NT2/D1 (cell line): ENCODE measurements at regions not wholly inside any gene's neighbourhood (a gene's known extent, or its start where the extent isn't known, plus 50 kb on each side); places are given as distances from the start of the nearest gene placed in this dataset.

Experiments used
- DNase-seq: peaks from one replicate; pipeline ENCODE4 v3.0.0-alpha.2; 2011; ENCODE audit warnings: low read depth, low spot score
- H3K27me3 ChIP-seq: 2 replicates; pipeline ENCODE4 v1.6.0; 2011; ENCODE audit warnings: mild to moderate bottlenecking; ENCODE audit not compliant: insufficient read length, insufficient read depth
- H3K36me3 ChIP-seq: 2 replicates; pipeline ENCODE4 v1.6.1; 2011; ENCODE audit warnings: mild to moderate bottlenecking, low read length, mixed read lengths; ENCODE audit not compliant: insufficient read depth, insufficient read length
- H3K4me1 ChIP-seq: 2 replicates; pipeline ENCODE4 v1.5.1; 2011; ENCODE audit not compliant: insufficient read depth, insufficient read length
- H3K4me3 ChIP-seq: 2 replicates; pipeline ENCODE4 v1.5.1; 2011; ENCODE audit warnings: low read depth; ENCODE audit not compliant: insufficient read length
- H3K9ac ChIP-seq: 2 replicates; pipeline ENCODE4 v1.6.0; 2011; ENCODE audit warnings: low read depth; ENCODE audit not compliant: insufficient read length
- H3K9me3 ChIP-seq: 2 replicates; pipeline ENCODE4 v1.5.1; 2011; ENCODE audit warnings: mild to moderate bottlenecking, low read length; ENCODE audit not compliant: insufficient read depth
- SUZ12 ChIP-seq: IDR thresholded peaks from 2 replicates; pipeline ENCODE4 v1.6.1; 2011; ENCODE audit not compliant: insufficient read length, insufficient read depth; ENCODE audit errors: extremely low read depth
- YY1 ChIP-seq: IDR thresholded peaks from 2 replicates; pipeline ENCODE4 v1.6.1; 2011; ENCODE audit not compliant: insufficient read length, insufficient read depth
- ZNF274 ChIP-seq: IDR thresholded peaks from 2 replicates; pipeline ENCODE4 v1.6.1; 2011; ENCODE audit warnings: mild to moderate bottlenecking, low read depth, low read length

- Histone ChIP-seq H3K36me3 (no peaks in the 10 kb centered on the region), H3K27me3 (no peaks in the 10 kb centered on the region), H3K4me3 (no peak overlapping the region), H3K4me1 (no peaks in the 10 kb centered on the region), H3K9me3 (no peaks in the 10 kb centered on the region), H3K9ac (no peak overlapping the region)
- no peak for DNase-seq
- TF ChIP-seq ZNF274 (no peak), SUZ12 (no peak), YY1 (no peak)
These were observed 567.3 kb downstream of the SLC16A7 start for GRCh38 chr12:60162988-60163720.

- H3K4me1 ChIP-seq: no peaks in the 10 kb centered on the region
- DNase-seq: no peak
- H3K9ac ChIP-seq: no peak overlapping the region
- no peaks in the 10 kb centered on the region for H3K27me3 ChIP-seq
- no peaks in the 10 kb centered on the region for H3K36me3 ChIP-seq
- H3K4me3 ChIP-seq: no peak overlapping the region
- H3K9me3 ChIP-seq: no peaks in the 10 kb centered on the region
- TF ChIP-seq SUZ12 (no peak), YY1 (no peak), ZNF274 (no peak)
These were observed 570.0 kb downstream of the SLC16A7 start for GRCh38 chr12:60165781-60166180.

GRCh38 chr12:60168441-60168840 is 572.6 kb downstream of the SLC16A7 start:
- H3K9me3 ChIP-seq: no peaks in the 10 kb centered on the region
- H3K4me1 ChIP-seq: no peaks in the 10 kb centered on the region
- H3K27me3 ChIP-seq: no peaks in the 10 kb centered on the region
- H3K9ac ChIP-seq: no peak overlapping the region
- H3K4me3 ChIP-seq: no peak overlapping the region
- H3K36me3 ChIP-seq: no peaks in the 10 kb centered on the region
- no peak for TF ChIP-seq ZNF274
- TF ChIP-seq SUZ12: no peak
- no peak for TF ChIP-seq YY1
- DNase-seq: no peak

- Histone ChIP-seq H3K9ac (no peak overlapping the region), H3K9me3 (no peaks in the 10 kb centered on the region), H3K4me1 (no peaks in the 10 kb centered on the region), H3K27me3 (no peaks in the 10 kb centered on the region), H3K4me3 (no peak overlapping the region), H3K36me3 (no peaks in the 10 kb centered on the region)
- no peak for DNase-seq
- TF ChIP-seq SUZ12 (no peak), YY1 (no peak), ZNF274 (no peak)
These were observed 574.1 kb downstream of the SLC16A7 start for GRCh38 chr12:60169904-60170303.

- Histone ChIP-seq H3K27me3 (no peaks in the 10 kb centered on the region), H3K9ac (no peak overlapping the region), H3K4me3 (no peak overlapping the region), H3K36me3 (no peaks in the 10 kb centered on the region), H3K4me1 (no peaks in the 10 kb centered on the region), H3K9me3 (no peaks in the 10 kb centered on the region)
- no peak for TF ChIP-seq ZNF274
- no peak for TF ChIP-seq YY1
- no peak for TF ChIP-seq SUZ12
- DNase-seq: no peak
These were observed 576.7 kb downstream of the SLC16A7 start for GRCh38 chr12:60172266-60173211.

GRCh38 chr12:60173224-60174170 is 577.7 kb downstream of the SLC16A7 start:
- no peaks in the 10 kb centered on the region for H3K9me3 ChIP-seq
- no peak overlapping the region for H3K4me3 ChIP-seq
- H3K9ac ChIP-seq: no peak overlapping the region
- TF ChIP-seq SUZ12 (no peak), YY1 (no peak), ZNF274 (no peak)
- no peaks in the 10 kb centered on the region for H3K36me3 ChIP-seq
- no peak for DNase-seq
- H3K27me3 ChIP-seq: no peaks in the 10 kb centered on the region
- no peaks in the 10 kb centered on the region for H3K4me1 ChIP-seq
